Suppressor macrophage (primary cell): ENCODE measurements at regions not wholly inside any gene's neighbourhood (a gene's known extent, or its start where the extent isn't known, plus 50 kb on each side); places are given as distances from the start of the nearest gene placed in this dataset.
"Not testable (repeated sequence)": the region's sequence is repeated elsewhere in the genome, so short reads cannot be mapped to it uniquely, and the experiment has no call there.

Experiments used
- DNase-seq, 4 experiments: peaks; one replicate each; pipeline ENCODE4 v3.0.0-alpha.2; 2020 to 2022

DNA sequence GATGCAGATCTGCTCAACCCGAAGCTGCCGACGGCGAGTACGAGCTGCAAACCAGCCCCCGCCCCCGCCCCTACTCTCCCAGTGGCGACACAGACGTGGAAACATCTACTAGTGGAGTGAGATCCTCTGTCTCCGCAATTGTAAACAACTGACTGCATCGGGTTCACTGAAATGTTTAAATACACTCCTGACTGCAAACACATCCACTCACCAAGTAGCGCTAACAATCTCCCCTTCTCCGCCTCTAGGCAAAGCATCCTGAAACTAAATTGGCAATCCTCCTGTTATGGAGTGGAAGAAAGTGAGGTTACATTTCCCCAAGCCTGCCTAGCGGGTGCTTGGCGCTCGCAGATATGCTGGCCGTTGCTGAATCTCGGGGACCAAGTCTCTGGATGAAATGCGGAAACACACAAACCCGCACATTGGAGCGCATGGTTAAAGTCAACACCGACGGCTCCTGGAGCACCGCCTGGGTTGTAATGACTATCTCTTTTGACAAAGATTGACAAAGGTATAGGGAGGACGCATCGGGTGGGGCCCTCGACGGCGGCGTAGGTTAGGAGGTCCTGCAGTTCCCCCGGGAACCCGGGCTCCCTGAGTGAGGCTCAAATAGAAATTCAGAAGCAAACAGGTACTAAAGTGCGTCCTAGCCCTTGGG lies 117.0 kb upstream of the TEX13C start:
- no peak for DNase-seq

DNA sequence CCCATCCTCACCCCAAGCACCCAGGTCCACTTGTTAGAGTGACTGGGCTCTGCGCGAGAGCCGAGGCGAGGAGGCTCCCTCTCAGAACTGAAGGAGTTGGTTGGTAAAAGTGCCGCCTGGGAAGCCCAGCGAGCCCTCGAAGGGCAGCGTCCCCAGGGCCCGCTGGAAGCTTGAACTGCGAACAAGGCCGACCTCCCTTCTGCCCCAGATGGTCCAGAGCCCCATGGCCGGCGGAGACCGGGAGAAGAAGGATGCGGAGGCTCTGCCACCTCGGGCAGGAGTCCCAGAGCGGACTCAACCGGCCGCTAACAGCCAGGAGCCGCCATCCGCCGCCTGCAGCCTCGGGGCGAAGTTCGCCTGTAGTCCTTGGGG lies 116.3 kb upstream of the TEX13C start:
- DNase-seq, result no peak

DNA sequence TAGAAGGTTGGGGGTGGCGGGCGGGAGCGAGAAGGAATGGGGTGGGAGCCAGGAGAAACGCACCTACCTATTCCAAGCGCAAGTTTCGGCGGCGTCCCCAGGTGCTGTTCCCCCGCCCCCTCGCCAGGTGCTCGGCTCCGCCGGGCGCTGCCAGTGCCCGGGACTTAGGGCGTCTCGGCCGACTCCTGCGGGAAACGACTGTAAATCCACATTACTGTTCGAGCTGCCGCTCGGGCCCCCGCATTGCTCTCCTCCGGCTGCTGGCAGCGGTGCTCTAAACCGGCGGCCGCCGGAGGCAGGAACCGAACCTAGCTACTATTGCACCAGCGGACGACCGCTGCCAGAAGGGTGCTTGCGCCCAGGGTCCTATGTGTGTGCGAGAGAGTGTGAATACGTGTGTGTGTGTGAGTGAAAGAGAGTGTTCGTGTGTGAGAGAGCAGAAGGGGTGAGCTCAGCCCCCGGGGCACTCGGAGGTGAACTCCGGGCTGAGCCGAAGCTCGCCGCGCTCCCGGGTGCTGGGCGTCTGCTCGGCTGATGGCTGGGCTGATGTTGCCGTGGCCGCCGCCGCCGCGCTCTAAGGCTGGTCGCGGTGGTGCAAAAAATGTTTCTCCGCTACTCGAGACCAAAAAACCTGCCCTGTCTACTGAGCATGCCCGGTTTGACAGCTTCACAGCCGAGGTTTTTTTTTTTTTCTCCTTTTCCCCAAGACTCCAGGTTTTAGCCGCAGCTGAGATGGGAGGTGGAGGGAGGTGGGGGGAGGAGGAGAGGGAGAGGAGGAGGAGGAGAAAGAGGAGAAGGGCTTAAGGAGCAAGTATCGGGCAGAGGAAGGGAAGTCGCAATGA lies 115.7 kb upstream of the TEX13C start:
- peak in 1 of 4 experiments; percentile 8 for DNase-seq

DNA sequence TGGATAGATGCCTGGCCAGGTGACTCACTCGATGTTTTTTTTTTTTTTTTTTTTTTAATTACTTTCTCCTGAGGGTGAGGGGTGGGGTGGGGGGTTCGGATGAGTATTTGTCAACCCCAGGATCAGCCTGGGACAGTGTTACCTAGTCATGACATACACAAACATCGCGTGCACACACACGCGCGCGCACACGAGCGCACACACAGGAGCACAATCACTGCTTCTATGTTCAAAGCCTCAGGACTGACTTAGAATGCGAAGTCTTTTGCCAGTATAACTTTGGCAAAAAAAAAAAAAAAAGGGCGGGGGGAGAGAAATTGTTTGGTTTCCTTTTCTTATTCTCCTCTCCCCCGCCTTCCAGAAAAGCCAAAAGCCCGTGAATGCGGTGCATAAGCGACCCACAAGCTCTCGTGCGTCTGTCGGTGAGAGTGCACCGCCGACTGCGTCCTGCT lies 115.0 kb upstream of the TEX13C start:
- no peak for DNase-seq

DNA sequence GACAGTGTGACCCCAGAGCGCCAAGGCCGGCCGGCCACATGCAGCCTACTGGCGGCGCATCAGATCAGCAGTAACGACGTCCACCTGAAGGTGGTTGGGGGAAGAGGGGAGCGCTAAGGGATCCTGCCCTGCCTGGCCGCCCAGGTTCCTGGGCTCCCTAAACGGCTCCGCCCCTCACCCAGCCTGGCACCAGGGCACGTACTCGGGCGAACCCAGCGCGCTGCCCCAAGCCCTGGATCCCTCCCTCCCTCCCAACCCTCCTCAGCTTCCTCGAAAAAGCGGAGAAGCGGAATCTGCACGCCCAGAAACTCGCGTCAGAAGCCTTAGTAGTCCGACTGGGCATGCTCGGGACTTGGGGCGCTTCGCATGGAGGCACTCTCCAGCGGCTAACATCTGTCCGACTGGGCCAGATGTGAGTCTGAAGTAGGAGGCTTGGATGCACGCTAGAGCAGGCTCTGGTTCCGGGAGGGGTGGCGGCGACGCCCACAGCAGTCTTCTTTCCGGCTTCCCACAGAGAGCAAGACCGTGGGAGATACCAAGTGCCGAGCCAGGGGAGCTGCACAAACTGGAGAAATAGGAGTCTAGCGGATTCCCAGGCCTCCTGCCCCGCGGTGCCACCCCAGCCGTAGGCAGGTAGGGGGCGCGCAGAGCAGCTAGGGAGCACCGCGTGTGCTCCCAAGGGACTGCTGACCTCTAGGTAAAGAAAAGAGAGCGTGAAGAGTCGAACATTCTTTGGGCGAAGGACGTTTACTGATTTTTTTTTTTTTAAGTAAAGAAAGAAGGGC lies 114.3 kb upstream of the TEX13C start:
- peak in 3 of 4 experiments; percentile 0 to 35 (median 19) for DNase-seq

DNA sequence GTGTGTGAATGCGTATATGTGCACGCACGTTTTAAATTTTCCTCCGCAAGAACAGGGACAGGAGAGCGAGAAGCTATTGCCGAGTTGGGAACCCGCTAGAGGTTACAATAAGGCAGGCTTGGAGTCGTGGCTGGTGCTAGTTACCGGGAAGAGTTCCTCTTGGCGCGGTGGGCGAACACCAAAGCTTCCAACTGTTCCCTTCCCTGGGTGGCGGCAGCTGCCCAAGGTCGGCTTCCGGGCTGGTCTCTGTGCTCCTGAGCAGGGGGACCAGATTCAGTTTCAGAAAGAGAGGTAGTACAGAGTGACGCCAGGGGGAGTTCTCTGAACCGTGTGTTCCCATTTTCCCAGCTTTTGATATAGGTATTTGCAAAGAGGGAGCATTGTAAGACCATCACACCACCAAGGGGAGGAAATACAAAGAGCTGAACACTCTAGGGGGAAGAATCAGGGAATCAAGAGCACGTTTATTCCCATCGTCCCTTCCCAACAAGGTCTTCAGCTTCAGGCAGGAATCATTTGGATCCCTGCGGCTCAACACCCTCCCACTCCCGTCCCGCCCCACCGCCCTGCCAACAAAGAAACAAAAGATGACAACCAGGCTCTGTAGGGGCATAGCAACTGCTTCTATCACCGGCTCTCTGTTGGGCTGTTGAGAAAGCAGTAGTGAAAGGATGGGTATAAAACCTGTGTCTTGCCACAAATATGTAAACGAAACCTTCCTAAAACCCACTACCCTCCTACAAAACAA lies 113.6 kb upstream of the TEX13C start:
- no peak for DNase-seq

DNA sequence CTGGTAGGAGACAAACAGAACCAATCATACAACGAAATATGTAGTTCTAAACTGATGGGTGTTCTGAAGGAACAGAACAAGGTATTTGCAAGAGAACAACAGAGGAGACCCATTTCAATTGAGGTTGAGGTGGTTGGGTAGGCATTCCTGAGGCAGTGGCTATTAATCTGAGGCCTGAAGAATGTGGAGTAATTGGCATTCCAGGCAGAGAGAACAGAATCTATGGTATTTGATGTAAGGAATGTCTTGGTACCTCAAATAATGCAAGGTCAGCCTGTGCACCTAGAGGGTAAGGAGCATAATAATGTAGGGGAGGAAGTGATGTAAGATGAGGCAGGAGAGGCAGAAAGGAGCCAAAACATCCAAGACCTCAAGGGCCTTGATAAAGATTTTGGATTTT lies 109.5 kb upstream of the TEX13C start:
- no peak for DNase-seq

DNA sequence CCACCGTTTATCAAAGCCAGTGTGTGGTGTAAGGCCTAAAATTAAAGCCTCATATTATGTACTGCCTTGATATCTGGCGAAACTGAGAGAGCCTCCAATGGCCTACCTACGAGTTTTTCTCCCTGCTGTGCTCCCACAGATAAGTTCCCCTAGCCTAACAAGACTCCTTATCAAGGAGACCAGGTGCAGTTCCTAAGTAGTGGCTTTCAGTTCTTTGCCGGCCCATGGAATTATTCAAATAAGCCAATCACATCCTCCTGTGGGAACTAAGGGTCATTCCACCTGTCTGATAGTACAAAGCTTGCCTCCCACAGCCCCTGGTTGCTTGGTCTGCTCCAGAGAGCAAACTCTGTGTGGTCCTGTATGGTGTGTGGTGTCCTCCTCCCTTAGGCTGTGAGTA lies 99.8 kb upstream of the TEX13C start:
- DNase-seq, result no peak

DNA sequence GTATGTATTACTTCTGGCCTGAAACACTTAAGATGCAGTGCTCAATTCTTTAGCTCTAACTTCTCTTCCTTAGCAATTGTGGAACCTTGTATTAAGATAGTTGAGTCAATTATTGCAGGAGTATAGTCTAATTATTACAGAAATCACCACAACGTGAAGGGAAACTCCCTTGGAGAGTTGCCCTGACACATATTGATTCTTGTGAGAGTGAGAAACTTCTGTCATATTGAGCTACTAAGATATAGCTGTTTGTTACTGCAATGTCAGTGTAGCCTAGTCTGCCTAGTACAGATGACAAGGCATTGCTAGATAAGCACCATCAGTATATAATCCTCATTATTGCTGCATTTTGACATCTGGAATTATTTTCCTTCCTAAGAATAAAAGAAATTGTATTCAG lies 82.7 kb upstream of the TEX13C start:
- no peak for DNase-seq

DNA sequence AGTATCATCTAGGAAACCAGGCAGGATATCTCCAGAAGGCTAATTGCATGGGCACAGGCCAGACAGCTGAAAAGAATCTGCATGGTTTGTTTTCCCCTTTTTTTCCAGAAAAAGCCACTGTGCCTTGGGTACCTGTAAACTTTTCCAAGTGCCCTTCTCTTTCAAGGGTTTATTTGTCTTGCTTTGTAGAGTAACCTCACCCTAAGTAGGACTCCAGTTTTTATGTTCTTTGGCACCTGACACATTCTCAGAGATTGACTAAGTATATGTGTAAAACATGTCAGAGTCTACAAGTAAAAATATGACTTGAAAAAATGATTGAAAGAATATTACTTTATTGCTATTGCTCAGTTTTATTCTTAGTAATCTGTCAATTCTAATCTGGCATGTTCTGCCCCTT lies 70.7 kb upstream of the TEX13C start:
- no peak for DNase-seq

DNA sequence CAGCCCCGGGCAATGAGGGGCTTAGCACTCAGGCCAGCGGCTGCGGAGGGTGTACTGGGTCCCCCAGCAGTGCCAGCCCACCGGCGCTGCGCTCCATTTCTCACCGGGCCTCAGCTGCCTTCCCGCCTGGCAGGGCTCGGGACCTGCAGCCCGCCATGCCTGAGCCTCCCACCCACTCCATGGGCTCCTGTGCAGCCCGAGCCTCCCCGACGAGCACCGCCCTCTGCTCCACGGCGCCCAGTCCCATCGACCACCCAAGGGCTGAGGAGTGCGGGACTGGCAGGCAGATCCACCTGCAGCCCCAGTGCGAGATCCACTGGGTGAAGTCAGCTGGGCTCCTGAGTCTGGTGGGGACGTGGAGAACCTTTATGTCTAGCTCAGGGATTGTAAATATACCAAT lies 63.9 kb upstream of the TEX13C start:
- not testable (repeated sequence) for DNase-seq

DNA sequence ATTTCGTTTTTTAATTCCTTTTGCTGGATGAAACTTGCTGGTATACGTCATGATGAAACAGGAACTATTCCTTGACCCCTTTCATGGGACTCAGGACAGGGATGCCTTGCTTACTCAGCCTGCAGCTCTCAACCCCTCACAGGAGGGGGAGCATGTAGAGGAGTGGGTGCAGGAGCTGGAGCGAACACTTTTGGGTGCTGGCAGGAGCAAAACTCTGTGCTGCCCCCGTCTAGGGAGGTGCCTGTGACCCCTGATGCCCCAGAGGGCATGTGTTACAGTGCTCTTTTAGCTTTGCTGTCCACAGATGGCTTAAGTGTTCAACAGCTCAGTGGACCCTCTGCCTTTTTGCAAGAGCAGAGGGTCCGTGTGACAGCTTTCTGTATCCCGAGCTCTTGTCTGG lies 56.8 kb upstream of the TEX13C start:
- DNase-seq, result no peak

DNA sequence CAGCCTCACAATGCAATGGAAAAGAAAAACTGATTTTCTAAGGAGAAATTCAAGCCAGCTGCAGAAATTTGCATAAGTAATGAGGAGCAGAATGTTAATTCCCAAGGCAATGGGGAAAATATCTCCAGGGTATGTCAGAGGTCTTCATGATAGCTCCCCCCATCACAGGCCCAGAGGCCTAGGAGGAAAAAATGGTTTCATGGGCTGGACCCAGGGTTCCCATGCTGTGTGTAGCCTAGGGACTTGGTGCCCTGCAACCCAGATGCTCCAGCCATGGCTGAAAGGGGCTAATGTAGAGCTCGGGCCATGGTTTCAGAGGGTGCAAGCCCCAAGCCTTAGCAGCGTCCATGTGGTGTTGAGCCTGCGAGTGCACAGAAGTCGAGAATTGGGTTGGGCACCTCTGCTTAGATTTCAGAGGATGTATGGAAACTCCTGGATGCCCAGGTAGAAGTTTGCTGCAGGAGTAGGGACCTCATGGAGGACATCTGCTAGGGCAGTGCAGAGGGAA lies 53.5 kb upstream of the TEX13C start:
- no peak for DNase-seq
